GM12878 (cell line): ENCODE measurements at regions not wholly inside any gene's neighbourhood (a gene's known extent, or its start where the extent isn't known, plus 50 kb on each side); places are given as distances from the start of the nearest gene placed in this dataset.

Source experiments
- ATAC-seq: fragments of 200-7000 bp; cut with Tn5 transposase; 3 replicates; pipeline ENCODE4 v1.9.1; 2020; ENCODE audit warnings: mild to moderate bottlenecking, moderate library complexity
- BruUV-seq: library from RNA; stranded (reverse); fragments of 400-500 nt; replicated peaks from 2 replicates; lab custom pipeline; 2021; lab: Mats Ljungman, UMichigan
- CTCF ChIA-PET: fragments of 300-600 bp; sonication (Branson Sonifier 250); formaldehyde crosslinking; extraction: SDS; loops from one replicate; lab custom pipeline; 2021; ENCODE audit warnings: inconsistent platforms; lab: Yijun Ruan, JAX
- POLR2A ChIA-PET: fragments of 350-600 bp; formaldehyde crosslinking; extraction: SDS; loops from one replicate; lab custom pipeline; 2021; ENCODE audit warnings: inconsistent platforms; lab: Charles Lee
- RAD21 ChIA-PET: fragments of 300-600 bp; sonication (Branson Sonifier 250); formaldehyde crosslinking; loops from one replicate; lab custom pipeline; 2023; ENCODE audit warnings: antibody characterized with exemption; ENCODE audit not compliant: unreplicated experiment; lab: Charles Lee
- SMC1A ChIA-PET: fragments of 300-600 bp; sonication (Branson Sonifier 250); formaldehyde crosslinking; loops from one replicate; lab custom pipeline; 2023; ENCODE audit not compliant: unreplicated experiment, uncharacterized antibody; lab: Charles Lee
- DNase-seq: peaks from one replicate; pipeline ENCODE4 v3.0.0-alpha.2; 2011; ENCODE audit warnings: low read depth, low spot score
- FAIRE-seq: peaks from 3 replicates; lab custom pipeline; 2011; peaks lifted over from hg19 to GRCh38; lab: Jason Lieb, UNC
- H2AFZ ChIP-seq: 2 replicates; pipeline ENCODE4 v1.6.0; 2011; ENCODE audit warnings: low read depth, low read length, control low read depth; ENCODE audit not compliant: control insufficient read depth
- H3K27ac ChIP-seq: 2 replicates; pipeline ENCODE4 v1.5.1; 2011; ENCODE audit warnings: control low read depth; ENCODE audit not compliant: control insufficient read depth, insufficient read depth
- H3K27me3 ChIP-seq, 2 experiments: replicated peaks in 1 of 2; 2 replicates each; pipeline versions ENCODE4 v1.6.0 to v1.6.1; 2011; ENCODE audit warnings: low read length in 1 of 2; ENCODE audit not compliant: control insufficient read depth in 2 of 2, insufficient read depth in 2 of 2
- H3K36me3 ChIP-seq, 2 experiments: 2 replicates each; pipeline ENCODE4 v1.5.1; 2011; ENCODE audit warnings: low read length in 1 of 2; ENCODE audit not compliant: control insufficient read depth in 2 of 2, insufficient read depth in 2 of 2
- H3K4me1 ChIP-seq: 2 replicates; pipeline ENCODE4 v1.6.1; 2011; ENCODE audit warnings: mild to moderate bottlenecking, low read length, moderate library complexity, mixed read lengths; ENCODE audit not compliant: control insufficient read depth, insufficient read depth
- H3K4me2 ChIP-seq: 2 replicates; pipeline ENCODE4 v1.6.0; 2011; ENCODE audit warnings: control low read depth; ENCODE audit not compliant: control insufficient read depth, insufficient read depth
- H3K4me3 ChIP-seq: fragments of 200-600 bp; sonication (generic); 2 replicates; pipeline ENCODE4 v1.5.1; 2016
- H3K79me2 ChIP-seq: 2 replicates; pipeline ENCODE4 v1.6.0; 2011; ENCODE audit warnings: low read length; ENCODE audit not compliant: control insufficient read depth, insufficient read depth
- H3K9ac ChIP-seq: 2 replicates; pipeline ENCODE4 v1.8.0; 2011; ENCODE audit warnings: low read length, control low read depth, mixed read lengths; ENCODE audit not compliant: control insufficient read depth, insufficient read depth
- H3K9me3 ChIP-seq: replicated peaks from 3 replicates; pipeline ENCODE4 v1.5.1; 2011; ENCODE audit warnings: mild to moderate bottlenecking, low read length; ENCODE audit not compliant: control insufficient read depth, insufficient read depth
- H4K20me1 ChIP-seq: 2 replicates; pipeline ENCODE4 v1.6.0; 2011; ENCODE audit not compliant: control insufficient read depth, insufficient read depth
- CEBPB ChIP-seq, 2 experiments: fragments of 150-350 bp in 1 of 2; IDR thresholded peaks; 2 replicates each; pipeline ENCODE4 v1.6.1; 2012 to 2014; ENCODE audit warnings: low read depth in 2 of 2, low read length in 2 of 2, borderline replicate concordance in 1 of 2, inconsistent platforms in 1 of 2
- CHD1 ChIP-seq: IDR thresholded peaks from 2 replicates; pipeline ENCODE4 v1.6.1; 2012; ENCODE audit warnings: low read depth, low read length, improper control_type of control experiment
- SPI1 ChIP-seq: IDR thresholded peaks from 2 replicates; pipeline ENCODE4 v1.6.1; 2011; ENCODE audit warnings: low read depth, mild to moderate bottlenecking, low read length, moderate library complexity, borderline replicate concordance; ENCODE audit not compliant: insufficient read depth
- TCF7 ChIP-seq: IDR thresholded peaks from 2 replicates; pipeline ENCODE4 v1.6.1; 2014; ENCODE audit warnings: antibody characterized with exemption, borderline replicate concordance
- ZNF24 ChIP-seq: fragments of 450-650 bp; IDR thresholded peaks from 2 replicates; pipeline ENCODE4 v1.6.1; 2017; ENCODE audit warnings: antibody characterized with exemption, mild to moderate bottlenecking
- ZZZ3 ChIP-seq: IDR thresholded peaks from 2 replicates; pipeline ENCODE4 v1.6.1; 2011; ENCODE audit warnings: low read depth; ENCODE audit not compliant: control insufficient read depth, insufficient read length
- WGBS: methylation state at CpG from one replicate; pipeline ENCODE4 v1.1.6; 2016; ENCODE audit warnings: low lambda C conversion rate; ENCODE audit not compliant: insufficient replicate concordance, insufficient coverage; ENCODE audit errors: missing lambda C conversion rate; 5-methylcytosine and 5-hydroxymethylcytosine counted together
- in situ Hi-C: fragments of 300-500 bp; cut with MboI; formaldehyde crosslinking; loops from 9 replicates; pipeline ENCODE4 v1.14.3; 2018; ENCODE audit warnings: mixed read lengths
- intact Hi-C: fragments of 100-400 bp; cut with micrococcal nuclease; formaldehyde crosslinking; loops from one replicate; pipeline ENCODE4 v1.14.2; 2022; ENCODE audit not compliant: unreplicated experiment
- TF ChIP-seq, protein P1 (sequence below): fragments of 450-650 bp; IDR thresholded peaks from 2 replicates; pipeline ENCODE4 v1.6.1; 2017; ENCODE audit warnings: mild to moderate bottlenecking, moderate library complexity

GRCh38 chr5:2511126-2511525 is 240.4 kb downstream of the IRX2 start:
- no peaks in the 10 kb centered on the region for H3K27me3 ChIP-seq
- BruUV-seq: no TSS peak
- H4K20me1 ChIP-seq: no peaks in the 10 kb centered on the region
- no peak overlapping the region for H3K4me3 ChIP-seq
- ATAC-seq: no peak
- intact Hi-C loops: no loop called here
- ChIA-PET POLR2A (no interaction called here), CTCF (no interaction called here), SMC1A (no interaction called here), RAD21 (no interaction called here)
- TF ChIP-seq ZNF24: no peak
- TF ChIP-seq, protein P1, sequence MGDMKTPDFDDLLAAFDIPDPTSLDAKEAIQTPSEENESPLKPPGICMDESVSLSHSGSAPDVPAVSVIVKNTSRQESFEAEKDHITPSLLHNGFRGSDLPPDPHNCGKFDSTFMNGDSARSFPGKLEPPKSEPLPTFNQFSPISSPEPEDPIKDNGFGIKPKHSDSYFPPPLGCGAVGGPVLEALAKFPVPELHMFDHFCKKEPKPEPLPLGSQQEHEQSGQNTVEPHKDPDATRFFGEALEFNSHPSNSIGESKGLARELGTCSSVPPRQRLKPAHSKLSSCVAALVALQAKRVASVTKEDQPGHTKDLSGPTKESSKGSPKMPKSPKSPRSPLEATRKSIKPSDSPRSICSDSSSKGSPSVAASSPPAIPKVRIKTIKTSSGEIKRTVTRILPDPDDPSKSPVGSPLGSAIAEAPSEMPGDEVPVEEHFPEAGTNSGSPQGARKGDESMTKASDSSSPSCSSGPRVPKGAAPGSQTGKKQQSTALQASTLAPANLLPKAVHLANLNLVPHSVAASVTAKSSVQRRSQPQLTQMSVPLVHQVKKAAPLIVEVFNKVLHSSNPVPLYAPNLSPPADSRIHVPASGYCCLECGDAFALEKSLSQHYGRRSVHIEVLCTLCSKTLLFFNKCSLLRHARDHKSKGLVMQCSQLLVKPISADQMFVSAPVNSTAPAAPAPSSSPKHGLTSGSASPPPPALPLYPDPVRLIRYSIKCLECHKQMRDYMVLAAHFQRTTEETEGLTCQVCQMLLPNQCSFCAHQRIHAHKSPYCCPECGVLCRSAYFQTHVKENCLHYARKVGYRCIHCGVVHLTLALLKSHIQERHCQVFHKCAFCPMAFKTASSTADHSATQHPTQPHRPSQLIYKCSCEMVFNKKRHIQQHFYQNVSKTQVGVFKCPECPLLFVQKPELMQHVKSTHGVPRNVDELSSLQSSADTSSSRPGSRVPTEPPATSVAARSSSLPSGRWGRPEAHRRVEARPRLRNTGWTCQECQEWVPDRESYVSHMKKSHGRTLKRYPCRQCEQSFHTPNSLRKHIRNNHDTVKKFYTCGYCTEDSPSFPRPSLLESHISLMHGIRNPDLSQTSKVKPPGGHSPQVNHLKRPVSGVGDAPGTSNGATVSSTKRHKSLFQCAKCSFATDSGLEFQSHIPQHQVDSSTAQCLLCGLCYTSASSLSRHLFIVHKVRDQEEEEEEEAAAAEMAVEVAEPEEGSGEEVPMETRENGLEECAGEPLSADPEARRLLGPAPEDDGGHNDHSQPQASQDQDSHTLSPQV: no peak
- TF ChIP-seq ZZZ3: no peak
- no peak for TF ChIP-seq SPI1
- no peak for TF ChIP-seq CHD1
- TF ChIP-seq CEBPB (IDR thresholded peaks at IDR 0.05; ENCODE audit: borderline replicate concordance in 1 of 2, low read depth in 2 of 2, low read length in 2 of 2): no peak
- TF ChIP-seq TCF7: no peak
- H3K36me3 ChIP-seq: no peaks in the 10 kb centered on the region
- H3K27ac ChIP-seq: no peak overlapping the region
- H2AFZ ChIP-seq: no peak overlapping the region
- no peak for DNase-seq
- WGBS: 20% methylated on average over 7 of the region's 8 CpGs
- no peak overlapping the region for H3K4me2 ChIP-seq
- no peak for FAIRE-seq
- H3K9me3 ChIP-seq: no peaks in the 10 kb centered on the region; the same call in 2 of the 3 replicates
- H3K9ac ChIP-seq: no peak overlapping the region
- no peaks in the 10 kb centered on the region for H3K79me2 ChIP-seq
- H3K4me1 ChIP-seq: no peaks in the 10 kb centered on the region
- in situ Hi-C loops: no loop called here
